ENCODE measurements at regions not wholly inside any gene's neighbourhood (a gene's known extent, or its start where the extent isn't known, plus 50 kb on each side); places are given as distances from the start of the nearest gene placed in this dataset.

DNA sequence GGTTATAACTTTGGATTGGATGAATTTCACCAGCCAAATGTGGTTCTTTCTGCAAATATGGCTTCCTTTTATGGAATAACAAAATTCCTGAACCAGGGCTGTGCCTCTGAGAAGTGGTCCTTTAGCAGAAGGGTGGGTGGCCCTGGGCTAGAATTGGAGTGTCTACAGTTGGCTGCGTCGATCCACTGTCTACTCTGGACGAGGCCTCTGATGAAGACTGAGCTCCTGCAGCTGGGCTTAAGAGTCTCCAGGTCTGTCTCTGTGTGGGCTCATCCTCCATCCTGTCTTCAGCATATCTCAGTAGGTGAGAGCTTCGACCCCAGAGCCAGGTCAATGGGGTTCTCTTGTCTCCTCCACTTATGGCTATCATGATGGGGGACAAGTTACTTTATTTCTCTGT is 166.3 kb upstream of the PMEPA1 start:
- no peak for DNase-seq (ENCODE audit: low spot score)

DNA sequence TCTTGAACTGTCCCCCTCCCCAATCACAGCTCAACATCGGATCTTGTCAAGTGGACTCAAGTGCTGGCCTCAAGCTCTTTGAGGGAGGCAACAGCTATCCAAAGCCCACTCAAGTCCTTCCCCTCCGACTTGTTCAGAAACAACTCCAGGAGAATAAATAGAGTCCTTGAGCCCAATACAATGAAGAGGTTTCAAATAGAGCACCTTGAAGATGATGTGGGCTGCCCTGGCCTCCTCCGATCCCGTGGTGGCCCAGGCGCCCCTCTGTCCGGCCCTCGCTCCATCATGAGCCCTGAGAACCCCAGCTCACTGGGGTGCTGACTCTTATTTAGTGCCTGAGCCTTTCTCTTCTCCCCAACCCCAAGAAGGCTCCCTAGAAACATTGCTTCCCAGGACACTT is 164.3 kb upstream of the PMEPA1 start:
- no peak for DNase-seq (ENCODE audit: low spot score)

DNA sequence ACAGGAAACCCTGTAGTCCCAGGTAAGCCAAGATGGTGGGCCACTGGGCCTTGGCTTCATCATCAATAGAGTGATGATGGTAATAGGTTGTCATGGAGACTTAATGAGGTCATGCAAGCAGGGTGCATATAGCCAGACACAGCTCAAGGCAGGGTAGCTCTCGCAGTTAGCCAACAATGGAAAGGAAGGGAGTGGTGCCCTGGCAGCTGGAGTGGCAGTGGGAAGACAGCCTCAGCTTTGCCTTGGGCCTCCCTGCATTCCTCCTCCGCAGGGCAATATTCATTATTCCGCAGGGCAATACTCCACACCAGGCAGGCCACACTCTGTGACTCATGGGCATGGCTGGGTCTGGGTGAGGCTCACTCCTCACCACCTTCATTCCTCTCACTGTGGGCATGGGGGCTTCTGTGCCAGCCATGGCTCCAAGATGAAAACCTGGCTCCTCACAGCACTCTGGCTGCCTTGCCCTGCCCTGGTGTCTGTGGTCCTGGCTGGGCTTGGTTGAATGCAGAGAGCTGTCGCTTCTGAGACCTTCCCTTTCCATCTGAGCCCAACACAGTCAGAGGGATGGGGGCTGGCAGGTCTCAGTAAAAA is 163.1 kb upstream of the PMEPA1 start:
- DNase-seq (ENCODE audit: low spot score), result no peak

DNA sequence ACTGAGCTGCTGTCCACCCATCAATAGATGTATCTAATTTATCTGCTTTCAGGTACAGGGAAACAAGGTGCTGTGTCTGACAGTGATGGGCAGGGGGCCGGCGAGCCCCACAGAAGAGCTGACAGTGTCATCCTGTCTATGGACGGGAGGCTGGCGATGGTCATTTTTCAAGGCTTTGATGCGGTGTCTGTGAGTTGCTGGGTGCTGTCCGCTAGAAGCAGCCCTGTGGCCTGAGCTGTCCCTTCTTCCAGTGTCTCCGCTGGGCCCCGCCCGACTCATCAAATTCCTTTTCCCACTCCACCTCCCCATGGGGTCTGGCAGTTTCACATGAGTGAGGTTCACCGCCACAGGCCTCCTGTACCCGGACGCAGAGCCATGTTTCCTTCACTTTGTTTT is 161.4 kb upstream of the PMEPA1 start:
- no peak for DNase-seq (ENCODE audit: low spot score)

DNA sequence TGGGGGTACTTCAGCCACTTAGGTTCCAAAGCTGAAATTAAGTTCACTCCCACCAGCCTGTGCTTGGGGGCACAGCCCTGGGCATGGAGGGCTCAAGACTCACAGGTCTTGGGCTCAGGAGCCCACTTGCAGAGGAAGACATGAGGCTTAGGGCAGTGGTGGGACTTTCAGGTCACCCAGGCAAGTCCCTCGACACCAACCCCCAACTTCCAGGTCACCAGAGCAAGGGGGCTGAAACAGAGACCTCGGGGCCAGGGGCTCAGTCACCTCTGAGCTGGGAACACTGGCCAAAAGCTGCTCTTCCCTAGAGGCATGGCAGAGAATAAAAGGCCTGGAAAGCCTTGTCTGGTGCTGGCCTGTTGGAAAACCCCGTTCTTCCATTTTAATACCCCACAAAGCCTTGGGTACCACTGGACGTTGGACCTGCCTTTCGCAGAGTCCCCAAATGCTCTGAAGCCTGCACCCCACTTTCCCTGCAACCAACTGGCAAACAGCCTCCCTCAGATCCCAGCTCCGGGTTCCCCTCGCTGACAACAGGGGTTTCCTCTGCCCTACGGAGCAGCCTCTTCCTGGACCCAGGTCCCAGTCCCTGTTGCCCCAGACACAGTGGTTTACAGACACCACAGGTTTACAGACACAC is 160.9 kb upstream of the PMEPA1 start:
- no peak for DNase-seq (ENCODE audit: low spot score)

DNA sequence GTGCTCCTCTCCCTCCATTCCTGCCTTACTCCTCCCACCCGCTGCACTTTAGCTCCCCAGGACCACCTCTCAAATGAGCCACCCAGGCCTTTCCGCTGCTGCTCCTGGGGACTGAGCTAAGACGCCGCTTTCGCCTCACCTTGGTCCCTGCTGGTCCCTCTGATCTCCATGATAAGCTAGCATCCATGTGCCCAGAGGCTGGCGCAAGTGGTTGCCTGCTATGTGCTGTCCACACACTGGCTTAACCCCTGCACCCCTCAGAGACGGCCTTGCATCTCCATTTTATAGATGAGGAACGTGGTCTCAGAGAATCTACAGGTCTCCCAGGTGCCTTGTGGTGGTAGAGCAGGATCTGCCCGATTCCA is 160.1 kb upstream of the PMEPA1 start:
- DNase-seq (ENCODE audit: low spot score), result no peak

DNA sequence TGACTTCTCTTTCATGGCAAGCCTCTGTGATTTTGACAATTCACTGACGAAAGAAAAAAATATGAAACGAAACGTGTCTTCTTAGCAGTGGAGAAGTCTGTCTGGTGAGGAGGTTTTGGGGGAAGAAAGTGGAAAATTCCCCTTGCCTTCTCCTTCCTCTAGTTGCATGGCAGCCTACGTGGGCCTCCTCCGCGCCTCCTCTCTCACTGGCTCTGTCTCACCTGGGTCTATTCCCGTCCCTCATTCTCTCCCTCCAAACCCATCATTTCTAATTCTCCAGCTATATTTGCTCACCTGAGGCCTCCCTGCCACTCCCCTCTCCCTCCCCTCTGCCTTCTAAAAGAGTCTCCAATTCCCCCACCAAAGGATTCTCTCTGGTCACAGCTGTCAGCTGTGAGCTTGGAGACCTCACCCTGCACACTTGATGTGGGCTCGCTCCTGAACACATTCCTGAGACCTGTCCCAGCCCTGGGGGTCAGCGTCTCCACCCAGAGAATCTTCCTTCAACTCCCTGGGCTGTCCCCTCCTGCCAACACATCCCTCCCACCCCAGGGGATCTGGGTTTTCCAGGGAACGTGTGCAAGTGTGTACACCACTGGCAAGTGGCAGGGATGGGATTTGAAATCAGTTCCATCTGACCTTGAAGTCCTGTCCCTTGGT is 159.6 kb upstream of the PMEPA1 start:
- DNase-seq (ENCODE audit: low spot score), result no peak

DNA sequence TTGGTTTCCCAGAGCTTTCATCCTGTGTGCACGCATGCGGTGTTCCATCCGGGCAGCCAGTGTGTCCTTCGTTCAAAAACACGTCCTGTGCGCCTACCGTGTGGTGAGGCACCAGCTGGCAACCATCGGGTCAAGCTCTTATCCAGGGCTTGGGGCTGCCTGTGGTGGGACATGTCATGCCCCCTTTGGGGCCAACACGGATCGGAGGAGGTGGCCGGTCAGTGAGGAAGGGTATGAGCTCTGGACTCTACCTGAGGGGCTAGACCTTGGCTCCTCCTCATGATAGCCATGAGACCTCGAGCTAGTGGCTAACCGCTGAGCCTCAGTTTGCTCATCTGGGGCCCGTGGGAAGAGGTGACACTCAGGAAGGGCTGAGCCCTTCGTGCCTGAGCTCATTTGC is 158.5 kb upstream of the PMEPA1 start:
- DNase-seq (ENCODE audit: low spot score), result no peak

DNA sequence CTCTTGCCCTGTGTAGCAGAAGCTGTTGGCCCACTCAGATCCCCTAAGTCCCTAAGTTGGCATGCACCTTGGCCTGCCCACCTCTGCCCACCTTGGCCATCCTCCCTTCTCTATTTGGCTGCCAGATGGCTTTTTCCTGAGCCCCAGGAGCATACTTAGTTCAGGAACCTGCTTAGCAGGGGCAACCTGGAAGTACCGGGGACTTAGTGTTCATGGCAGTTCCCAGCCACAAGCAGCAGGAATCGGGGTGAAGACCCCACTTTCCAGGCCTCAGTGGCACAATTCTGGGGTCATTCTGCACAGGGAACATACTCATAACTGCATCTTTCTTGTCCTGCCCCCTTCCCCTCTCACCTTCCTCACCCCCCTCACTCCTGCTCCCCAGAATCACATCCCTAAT is 158.0 kb upstream of the PMEPA1 start:
- DNase-seq (ENCODE audit: low spot score), result no peak

DNA sequence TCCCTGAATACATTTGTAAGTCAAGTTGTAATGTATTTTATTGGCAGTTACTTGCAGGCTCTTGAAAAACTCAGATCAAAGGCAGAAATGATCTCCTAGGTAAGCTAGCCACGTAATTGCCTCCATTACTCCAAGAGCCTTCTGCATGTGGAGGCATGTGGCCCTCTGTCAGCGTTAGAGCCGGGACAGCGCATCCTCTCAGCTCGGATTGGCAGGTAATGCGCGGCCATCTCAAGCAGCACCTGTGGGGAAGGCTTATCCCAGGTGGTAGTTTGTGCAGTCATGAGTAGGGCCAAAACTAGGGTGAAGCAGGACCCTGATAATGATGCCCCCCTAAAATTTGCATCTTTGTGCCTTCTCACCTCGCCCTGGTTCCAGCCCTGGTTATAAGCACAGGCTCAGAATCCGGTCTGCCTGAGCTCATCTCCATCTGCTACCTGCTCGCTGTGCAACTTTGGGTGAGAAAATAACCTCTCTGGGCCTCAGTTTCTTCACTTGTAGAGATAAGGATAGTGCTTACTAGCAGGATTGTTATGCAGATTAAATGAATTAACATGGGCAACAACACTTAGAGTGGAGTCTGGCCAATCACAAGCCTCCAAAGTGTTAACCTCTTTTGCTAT is 157.5 kb upstream of the PMEPA1 start:
- DNase-seq (ENCODE audit: low spot score), result no peak

DNA sequence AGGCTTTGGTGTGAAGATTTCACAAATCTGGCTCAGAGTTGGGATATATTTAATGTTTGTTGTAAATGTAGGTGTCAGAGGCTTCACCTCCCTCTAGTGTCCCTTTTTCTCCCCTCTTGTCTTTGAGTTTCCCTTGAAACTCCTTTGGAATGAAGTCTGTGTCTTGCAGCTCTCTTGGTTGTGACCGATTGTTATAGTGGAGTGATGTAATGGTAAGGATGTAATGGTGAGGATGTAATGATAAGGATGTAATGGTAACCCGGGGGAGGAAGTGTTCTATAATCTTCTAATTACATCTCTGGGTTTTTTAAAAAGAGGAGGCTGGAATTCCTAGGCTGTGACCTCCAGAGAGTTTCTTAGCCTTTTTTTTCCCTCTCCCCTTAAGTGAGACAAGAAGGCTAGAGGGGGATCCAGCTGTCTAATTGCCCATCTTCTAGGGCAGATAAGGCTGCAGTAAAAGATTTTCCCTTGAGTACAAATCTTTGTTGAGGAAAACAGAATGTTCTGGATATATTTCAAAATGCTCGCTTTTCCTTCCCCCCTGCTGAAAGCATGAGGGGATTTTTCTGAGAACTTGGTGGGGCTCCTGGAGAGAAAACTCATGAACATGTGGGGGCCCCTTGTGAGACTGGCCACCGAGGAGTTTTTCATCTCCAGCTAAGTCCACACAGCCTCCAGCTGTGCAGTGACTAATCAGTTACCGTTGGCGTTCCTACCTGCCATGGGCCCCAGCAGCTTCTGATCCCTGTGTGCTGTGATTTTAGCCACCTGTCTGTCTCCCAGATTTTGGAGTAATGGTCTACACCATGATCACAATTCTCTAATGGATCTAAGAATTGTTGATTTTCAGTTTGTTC is 156.7 kb upstream of the PMEPA1 start:
- DNase-seq (ENCODE audit: low spot score), result no peak

DNA sequence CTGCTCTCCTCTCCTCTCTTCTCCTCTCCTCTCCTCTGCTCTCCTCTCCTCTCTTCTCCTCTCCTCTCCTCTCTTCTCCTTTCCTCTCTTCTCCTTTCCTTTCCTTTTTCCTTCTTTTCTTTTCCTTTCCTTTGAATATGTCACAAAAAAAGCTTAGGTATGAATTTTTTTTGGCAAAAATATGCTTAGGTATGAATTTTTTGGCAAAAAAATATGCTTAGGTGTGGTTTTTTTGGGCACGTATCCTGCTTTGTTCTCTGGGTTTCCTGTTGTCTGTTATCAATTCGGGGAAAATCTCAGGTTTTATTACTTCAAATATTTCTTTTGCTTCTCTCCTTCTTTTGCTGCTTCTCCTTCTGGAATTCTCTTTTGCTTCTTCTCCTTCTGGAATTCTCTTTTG is 155.5 kb upstream of the PMEPA1 start:
- no peak for DNase-seq (ENCODE audit: low spot score)

DNA sequence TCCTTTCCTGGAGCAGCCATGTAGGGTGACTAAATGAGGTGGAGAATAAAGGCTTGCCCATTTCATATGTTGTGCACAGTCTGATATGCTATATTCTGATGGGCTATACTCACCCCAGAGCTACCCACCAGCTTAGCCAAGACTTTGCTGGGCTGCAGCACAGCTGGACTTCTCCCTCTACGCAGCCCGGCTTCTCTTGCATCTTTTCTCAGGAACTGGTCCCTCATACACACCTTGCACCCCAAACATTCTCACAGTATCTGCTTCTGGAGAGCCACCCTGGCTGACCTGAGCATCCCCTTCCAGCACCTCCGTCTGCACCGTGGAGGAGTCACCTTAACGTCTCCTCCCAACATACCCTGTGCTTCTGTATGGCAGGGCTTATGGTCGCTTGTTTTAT is 150.8 kb upstream of the PMEPA1 start:
- DNase-seq (ENCODE audit: low spot score), result no peak

DNA sequence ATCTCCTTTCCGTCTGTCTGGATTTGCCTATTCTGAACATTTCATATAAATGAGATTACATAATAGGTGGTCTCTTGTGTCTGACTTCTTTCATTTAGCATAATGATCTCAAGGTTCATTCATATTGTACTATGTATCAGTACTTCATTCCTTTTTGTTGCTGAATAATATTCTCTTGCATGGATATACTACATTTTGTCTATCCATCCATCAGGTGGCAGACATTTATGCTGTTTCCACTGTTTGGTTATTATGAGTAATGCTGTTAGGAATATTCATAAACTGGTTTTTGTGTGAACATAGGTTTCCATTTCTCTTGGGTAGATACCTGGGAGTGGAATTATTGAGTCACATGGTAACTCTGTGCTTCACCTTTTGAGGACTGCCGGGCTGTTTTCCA is 148.2 kb upstream of the PMEPA1 start:
- no peak for DNase-seq (ENCODE audit: low spot score)

DNA sequence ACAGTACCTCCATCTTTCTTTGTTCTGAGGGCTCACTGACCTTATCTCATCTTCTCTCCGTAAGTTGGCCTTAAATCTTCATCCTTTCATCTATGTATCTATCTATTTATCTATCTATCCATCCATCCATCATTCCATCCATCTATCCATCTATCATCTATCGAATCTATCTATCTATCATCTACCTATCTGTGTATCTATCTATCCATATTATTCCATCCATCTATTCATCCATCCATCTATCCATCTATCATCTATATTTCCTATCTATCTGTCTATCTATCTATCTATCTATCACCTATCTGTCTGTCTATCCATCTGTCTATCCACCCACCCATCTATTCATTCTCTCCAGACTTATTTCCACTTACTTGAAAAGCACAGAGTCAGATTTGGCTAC is 147.3 kb upstream of the PMEPA1 start:
- no peak for DNase-seq (ENCODE audit: low spot score)

DNA sequence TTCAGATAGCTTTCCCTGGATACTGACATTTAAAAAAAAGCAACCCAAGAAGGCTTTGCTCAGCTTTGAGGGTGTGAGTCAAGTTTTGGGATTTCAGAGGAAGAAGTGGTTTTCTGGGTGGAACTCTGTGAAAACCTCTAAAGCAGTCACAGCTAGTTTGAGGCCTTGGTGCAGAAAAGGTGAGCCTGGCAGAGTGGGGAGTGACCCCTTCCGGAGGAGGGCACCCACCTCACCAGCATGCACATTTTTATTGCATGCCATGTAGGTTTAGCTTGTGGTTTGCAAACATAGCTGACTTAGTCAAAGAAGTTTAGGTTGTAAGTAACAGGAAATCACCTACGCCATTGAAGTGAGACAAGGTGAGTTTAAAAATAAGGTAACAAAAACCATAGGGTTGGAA is 146.8 kb upstream of the PMEPA1 start:
- peak; percentile 40 for DNase-seq (ENCODE audit: low spot score)

DNA sequence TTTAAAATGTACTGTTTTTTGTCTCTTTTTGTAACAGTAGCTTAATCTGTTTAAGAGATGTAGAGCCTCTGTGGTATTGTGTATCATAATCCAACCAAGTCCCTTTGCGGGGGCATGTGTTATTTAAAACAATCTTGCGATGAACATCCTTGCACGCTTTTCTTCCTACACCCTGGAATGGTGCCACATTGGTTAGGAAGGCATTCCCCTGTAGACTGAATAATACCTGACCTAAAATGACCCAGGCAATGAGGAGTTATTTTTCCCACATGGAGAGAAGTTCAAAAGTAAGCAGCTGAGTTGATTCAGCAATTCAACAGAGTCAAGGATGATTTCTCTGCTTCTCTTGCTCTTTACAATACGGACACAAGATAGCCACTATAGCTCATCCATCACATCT is 142.0 kb upstream of the PMEPA1 start:
- no peak for DNase-seq (ENCODE audit: low spot score)

DNA sequence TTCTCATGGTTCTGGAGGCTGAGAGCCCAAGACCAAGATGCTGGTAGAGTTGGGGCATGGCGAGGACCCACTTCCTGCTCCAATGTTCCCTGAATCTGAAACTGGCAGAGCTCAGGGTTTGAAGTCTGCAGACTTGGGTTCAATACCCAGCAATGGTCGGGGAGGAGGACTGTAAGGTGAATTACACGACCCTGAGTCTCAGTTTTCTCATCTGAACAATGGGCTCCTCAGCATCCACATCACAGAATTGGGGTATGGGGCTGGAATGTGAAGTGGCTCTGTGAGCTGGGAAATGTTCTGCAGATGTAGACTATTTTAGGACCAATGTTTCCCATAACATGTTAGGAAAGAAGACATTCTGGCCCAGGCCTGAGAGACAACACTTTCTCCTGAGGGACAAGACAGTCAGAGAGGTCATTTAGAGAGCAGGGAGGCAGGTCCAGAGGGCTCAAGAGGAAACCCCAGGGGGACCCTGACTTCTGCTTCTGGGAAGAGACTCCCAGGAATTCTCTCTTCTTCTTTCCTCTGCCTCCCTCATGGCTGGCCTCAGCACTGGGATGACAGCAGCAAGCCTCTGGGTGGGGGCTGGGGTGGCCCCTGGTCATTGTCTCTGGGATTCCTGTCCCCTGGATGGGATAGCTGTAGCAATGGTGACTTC is 141.3 kb upstream of the PMEPA1 start:
- no peak for DNase-seq (ENCODE audit: low spot score)

DNA sequence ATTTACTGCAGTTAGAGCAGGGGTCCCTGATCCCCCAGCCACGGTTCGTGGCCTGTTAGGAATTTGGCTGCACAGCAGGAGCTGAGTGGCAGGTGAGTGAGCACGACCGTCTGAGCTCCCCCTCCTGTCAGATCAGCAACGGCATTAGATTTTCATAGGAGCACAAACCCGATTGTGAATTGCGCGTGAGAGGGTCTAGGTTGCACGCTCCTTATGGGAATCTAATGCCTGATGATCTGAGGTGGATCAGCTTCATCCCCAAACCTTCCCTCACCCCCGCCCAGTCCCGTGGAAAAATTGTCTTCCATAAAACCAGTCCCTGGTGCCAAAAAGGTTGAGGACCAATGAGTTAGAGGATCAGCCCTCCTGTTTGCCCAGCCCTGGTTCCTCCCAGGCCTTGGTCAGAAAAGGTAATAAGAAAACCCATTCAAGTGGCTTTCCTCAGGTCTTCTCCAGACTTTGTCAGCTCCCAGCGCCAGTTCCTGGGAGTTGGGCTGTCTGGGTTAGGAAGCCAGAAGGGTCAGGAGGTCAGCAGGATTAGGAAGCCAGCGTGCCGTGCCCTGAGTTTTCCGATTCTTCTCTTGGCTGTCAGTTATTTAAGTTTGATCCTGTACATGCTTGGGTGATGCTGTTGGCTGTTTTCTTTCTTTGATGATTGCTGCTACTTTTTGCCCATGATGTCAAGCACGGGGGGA is 139.9 kb upstream of the PMEPA1 start:
- DNase-seq (ENCODE audit: low spot score), result no peak

DNA sequence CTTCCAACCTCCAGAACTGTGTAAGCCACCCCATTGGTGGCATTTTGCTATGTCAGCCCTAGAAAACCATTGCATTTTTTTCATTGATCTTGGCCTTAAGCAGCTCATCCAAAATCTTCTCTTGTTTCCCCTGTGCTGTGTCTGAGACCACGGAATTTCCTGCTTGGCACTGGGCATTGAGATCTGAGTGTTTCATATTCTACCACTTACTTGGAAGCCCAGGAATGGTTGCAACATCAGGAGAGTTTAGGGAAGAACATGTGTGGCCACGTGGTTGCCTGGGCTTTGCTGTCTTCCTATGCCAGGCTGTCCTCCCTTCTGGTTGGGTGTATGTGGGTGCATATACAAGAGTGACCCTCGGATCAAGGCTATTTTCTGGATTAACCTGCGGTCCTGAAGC is 139.3 kb upstream of the PMEPA1 start:
- DNase-seq (ENCODE audit: low spot score), result no peak

DNA sequence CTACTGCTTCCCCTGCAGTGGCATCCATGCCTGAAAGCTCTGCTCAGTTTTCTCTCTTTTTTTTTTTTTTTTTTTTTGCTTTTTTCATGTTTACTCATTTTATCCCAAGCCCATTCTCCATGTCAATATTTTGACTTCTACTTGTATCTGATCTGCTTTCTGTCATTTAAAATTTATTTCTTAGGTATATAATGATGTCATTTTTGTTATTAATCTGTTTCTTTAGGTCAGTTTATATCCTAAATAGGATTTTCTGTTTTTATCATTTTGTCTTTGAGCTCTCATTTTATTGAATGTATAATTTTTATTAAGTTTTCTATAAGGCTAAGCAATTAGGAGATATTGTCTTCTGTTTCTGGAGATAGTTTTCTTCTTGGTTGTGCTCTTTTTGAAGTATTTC is 138.5 kb upstream of the PMEPA1 start:
- no peak for DNase-seq (ENCODE audit: low spot score)
